GM12878 (cell line): ENCODE measurements at regions not wholly inside any gene's neighbourhood (a gene's known extent, or its start where the extent isn't known, plus 50 kb on each side); places are given as distances from the start of the nearest gene placed in this dataset.

Source experiments
- ATAC-seq: fragments of 200-7000 bp; cut with Tn5 transposase; 3 replicates; pipeline ENCODE4 v1.9.1; 2020; ENCODE audit warnings: mild to moderate bottlenecking, moderate library complexity
- BruUV-seq: library from RNA; stranded (reverse); fragments of 400-500 nt; replicated peaks from 2 replicates; lab custom pipeline; 2021; lab: Mats Ljungman, UMichigan
- CTCF ChIA-PET: fragments of 300-600 bp; sonication (Branson Sonifier 250); formaldehyde crosslinking; extraction: SDS; loops from one replicate; lab custom pipeline; 2021; ENCODE audit warnings: inconsistent platforms; lab: Yijun Ruan, JAX
- POLR2A ChIA-PET: fragments of 350-600 bp; formaldehyde crosslinking; extraction: SDS; loops from one replicate; lab custom pipeline; 2021; ENCODE audit warnings: inconsistent platforms; lab: Charles Lee
- RAD21 ChIA-PET: fragments of 300-600 bp; sonication (Branson Sonifier 250); formaldehyde crosslinking; loops from one replicate; lab custom pipeline; 2023; ENCODE audit warnings: antibody characterized with exemption; ENCODE audit not compliant: unreplicated experiment; lab: Charles Lee
- SMC1A ChIA-PET: fragments of 300-600 bp; sonication (Branson Sonifier 250); formaldehyde crosslinking; loops from one replicate; lab custom pipeline; 2023; ENCODE audit not compliant: unreplicated experiment, uncharacterized antibody; lab: Charles Lee
- DNase-seq: peaks from one replicate; pipeline ENCODE4 v3.0.0-alpha.2; 2011; ENCODE audit warnings: low read depth, low spot score
- FAIRE-seq: peaks from 3 replicates; lab custom pipeline; 2011; peaks lifted over from hg19 to GRCh38; lab: Jason Lieb, UNC
- H2AFZ ChIP-seq: 2 replicates; pipeline ENCODE4 v1.6.0; 2011; ENCODE audit warnings: low read depth, low read length, control low read depth; ENCODE audit not compliant: control insufficient read depth
- H3K27ac ChIP-seq: 2 replicates; pipeline ENCODE4 v1.5.1; 2011; ENCODE audit warnings: control low read depth; ENCODE audit not compliant: control insufficient read depth, insufficient read depth
- H3K27me3 ChIP-seq, 2 experiments: replicated peaks in 1 of 2; 2 replicates each; pipeline versions ENCODE4 v1.6.0 to v1.6.1; 2011; ENCODE audit warnings: low read length in 1 of 2; ENCODE audit not compliant: control insufficient read depth in 2 of 2, insufficient read depth in 2 of 2
- H3K36me3 ChIP-seq, 2 experiments: 2 replicates each; pipeline ENCODE4 v1.5.1; 2011; ENCODE audit warnings: low read length in 1 of 2; ENCODE audit not compliant: control insufficient read depth in 2 of 2, insufficient read depth in 2 of 2
- H3K4me1 ChIP-seq: 2 replicates; pipeline ENCODE4 v1.6.1; 2011; ENCODE audit warnings: mild to moderate bottlenecking, low read length, moderate library complexity, mixed read lengths; ENCODE audit not compliant: control insufficient read depth, insufficient read depth
- H3K4me2 ChIP-seq: 2 replicates; pipeline ENCODE4 v1.6.0; 2011; ENCODE audit warnings: control low read depth; ENCODE audit not compliant: control insufficient read depth, insufficient read depth
- H3K4me3 ChIP-seq: fragments of 200-600 bp; sonication (generic); 2 replicates; pipeline ENCODE4 v1.5.1; 2016
- H3K79me2 ChIP-seq: 2 replicates; pipeline ENCODE4 v1.6.0; 2011; ENCODE audit warnings: low read length; ENCODE audit not compliant: control insufficient read depth, insufficient read depth
- H3K9ac ChIP-seq: 2 replicates; pipeline ENCODE4 v1.8.0; 2011; ENCODE audit warnings: low read length, control low read depth, mixed read lengths; ENCODE audit not compliant: control insufficient read depth, insufficient read depth
- H3K9me3 ChIP-seq: replicated peaks from 3 replicates; pipeline ENCODE4 v1.5.1; 2011; ENCODE audit warnings: mild to moderate bottlenecking, low read length; ENCODE audit not compliant: control insufficient read depth, insufficient read depth
- H4K20me1 ChIP-seq: 2 replicates; pipeline ENCODE4 v1.6.0; 2011; ENCODE audit not compliant: control insufficient read depth, insufficient read depth
- ETV6 ChIP-seq, 2 experiments: fragments of 450-650 bp in 1 of 2; IDR thresholded peaks in 1 of 2; conservative IDR thresholded peaks in 1 of 2; 2 replicates each; pipeline ENCODE4 v1.6.1; 2014; ENCODE audit warnings: antibody characterized with exemption in 1 of 2, borderline replicate concordance in 1 of 2, low read depth in 1 of 2, mild to moderate bottlenecking in 1 of 2, moderate library complexity in 1 of 2
- GATAD2B ChIP-seq: fragments of 450-650 bp; conservative IDR thresholded peaks from 2 replicates; pipeline ENCODE4 v1.6.1; 2017; ENCODE audit warnings: low read depth, mild to moderate bottlenecking, moderate library complexity
- HDAC2 ChIP-seq: fragments of 200-600 bp; sonication (generic); IDR thresholded peaks from 2 replicates; pipeline ENCODE4 v1.6.1; 2017
- KLF5 ChIP-seq: fragments of 450-650 bp; IDR thresholded peaks from 2 replicates; pipeline ENCODE4 v1.6.1; 2014; ENCODE audit warnings: mild to moderate bottlenecking; ENCODE audit not compliant: partially characterized antibody
- NFYB ChIP-seq: IDR thresholded peaks from 2 replicates; pipeline ENCODE4 v1.6.1; 2011; ENCODE audit warnings: low read depth, mild to moderate bottlenecking, low read length, improper control_type of control experiment, moderate library complexity; ENCODE audit not compliant: insufficient read depth
- PBX3 ChIP-seq: IDR thresholded peaks from 2 replicates; pipeline ENCODE4 v1.6.1; 2011; ENCODE audit warnings: mild to moderate bottlenecking, low read depth, low read length, moderate library complexity; ENCODE audit not compliant: insufficient replicate concordance
- SMAD1 ChIP-seq: fragments of 450-650 bp; IDR thresholded peaks from 2 replicates; pipeline ENCODE4 v1.6.1; 2018; ENCODE audit warnings: mild to moderate bottlenecking, low read depth; ENCODE audit not compliant: partially characterized antibody
- SMAD5 ChIP-seq: IDR thresholded peaks from 2 replicates; pipeline ENCODE4 v1.6.1; 2016; ENCODE audit warnings: antibody characterized with exemption, low read depth
- ZBTB33 ChIP-seq: fragments of 450-650 bp; IDR thresholded peaks from 2 replicates; pipeline ENCODE4 v1.6.1; 2017; ENCODE audit warnings: mild to moderate bottlenecking
- ZNF207 ChIP-seq: fragments of 450-650 bp; IDR thresholded peaks from 2 replicates; pipeline ENCODE4 v1.6.1; 2014; ENCODE audit warnings: antibody characterized with exemption, mild to moderate bottlenecking, borderline replicate concordance
- ZNF687 ChIP-seq: fragments of 450-650 bp; IDR thresholded peaks from 2 replicates; pipeline ENCODE4 v1.6.1; 2017; ENCODE audit warnings: mild to moderate bottlenecking, moderate library complexity
- WGBS: methylation state at CpG from one replicate; pipeline ENCODE4 v1.1.6; 2016; ENCODE audit warnings: low lambda C conversion rate; ENCODE audit not compliant: insufficient replicate concordance, insufficient coverage; ENCODE audit errors: missing lambda C conversion rate; 5-methylcytosine and 5-hydroxymethylcytosine counted together
- in situ Hi-C: fragments of 300-500 bp; cut with MboI; formaldehyde crosslinking; loops from 9 replicates; pipeline ENCODE4 v1.14.3; 2018; ENCODE audit warnings: mixed read lengths
- intact Hi-C: fragments of 100-400 bp; cut with micrococcal nuclease; formaldehyde crosslinking; loops from one replicate; pipeline ENCODE4 v1.14.2; 2022; ENCODE audit not compliant: unreplicated experiment
- TF ChIP-seq, protein P1 (sequence below): fragments of 450-650 bp; IDR thresholded peaks from 2 replicates; pipeline ENCODE4 v1.6.1; 2018; ENCODE audit warnings: borderline replicate concordance, mild to moderate bottlenecking; ENCODE audit not compliant: partially characterized antibody

GRCh38 chr2:128488434-128488833 lies 169.8 kb upstream of the HS6ST1 start (continued):
- no peak for TF ChIP-seq GATAD2B
- TF ChIP-seq ZBTB33 = no peak
- no peak for TF ChIP-seq PBX3

GRCh38 chr2:128489526-128490273 lies 171.0 kb upstream of the HS6ST1 start:
- no peak overlapping the region for H3K9ac ChIP-seq
- ATAC-seq (no peak), DNase-seq (no peak), FAIRE-seq (no peak)
- peaks cover 0 to 3% of the 10 kb centered on the region in 2 experiments; a peak in 1 of 4 replicates for H3K27me3 ChIP-seq
- no peaks in the 10 kb centered on the region for H3K9me3 ChIP-seq
- no peaks in the 10 kb centered on the region for H3K4me1 ChIP-seq
- CTCF ChIA-PET = interaction anchor here (0.6 kb wide), 1 partner anchor 9 kb away, joined by 3 read pairs; no protein-coding TSS in a partner anchor
- RAD21 ChIA-PET = no interaction called here
- no peaks in the 10 kb centered on the region for H3K36me3 ChIP-seq
- H3K4me3 ChIP-seq = no peak overlapping the region
- 1% methylated on average over 6 of the region's 9 CpGs for WGBS
- SMC1A ChIA-PET = no interaction called here
- POLR2A ChIA-PET = no interaction called here
- no peaks in the 10 kb centered on the region for H3K79me2 ChIP-seq
- intact Hi-C loops (no loop called here), in situ Hi-C loops (no loop called here)
- H3K27ac ChIP-seq = no peak overlapping the region
- H2AFZ ChIP-seq = no peak overlapping the region
- no TSS peak for BruUV-seq
- H3K4me2 ChIP-seq = no peak overlapping the region
- no peaks in the 10 kb centered on the region for H4K20me1 ChIP-seq
- TF ChIP-seq KLF5 (no peak), SMAD1 (no peak), HDAC2 (no peak), ZNF207 (no peak), ZNF687 (no peak), NFYB (no peak), SMAD5 (no peak), ETV6 (conservative IDR thresholded peaks at IDR 0.05 in 1 of 2, IDR thresholded peaks at IDR 0.05 in 1 of 2; ENCODE audit: borderline replicate concordance in 1 of 2, low read depth in 1 of 2) (no peak)
- TF ChIP-seq, protein P1, sequence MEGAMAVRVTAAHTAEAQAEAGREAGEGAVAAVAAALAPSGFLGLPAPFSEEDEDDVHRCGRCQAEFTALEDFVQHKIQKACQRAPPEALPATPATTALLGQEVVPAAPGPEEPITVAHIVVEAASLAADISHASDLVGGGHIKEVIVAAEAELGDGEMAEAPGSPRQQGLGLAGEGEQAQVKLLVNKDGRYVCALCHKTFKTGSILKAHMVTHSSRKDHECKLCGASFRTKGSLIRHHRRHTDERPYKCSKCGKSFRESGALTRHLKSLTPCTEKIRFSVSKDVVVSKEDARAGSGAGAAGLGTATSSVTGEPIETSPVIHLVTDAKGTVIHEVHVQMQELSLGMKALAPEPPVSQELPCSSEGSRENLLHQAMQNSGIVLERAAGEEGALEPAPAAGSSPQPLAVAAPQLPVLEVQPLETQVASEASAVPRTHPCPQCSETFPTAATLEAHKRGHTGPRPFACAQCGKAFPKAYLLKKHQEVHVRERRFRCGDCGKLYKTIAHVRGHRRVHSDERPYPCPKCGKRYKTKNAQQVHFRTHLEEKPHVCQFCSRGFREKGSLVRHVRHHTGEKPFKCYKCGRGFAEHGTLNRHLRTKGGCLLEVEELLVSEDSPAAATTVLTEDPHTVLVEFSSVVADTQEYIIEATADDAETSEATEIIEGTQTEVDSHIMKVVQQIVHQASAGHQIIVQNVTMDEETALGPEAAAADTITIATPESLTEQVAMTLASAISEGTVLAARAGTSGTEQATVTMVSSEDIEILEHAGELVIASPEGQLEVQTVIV = no peak
